ENCODE measurements at regions not wholly inside any gene's neighbourhood (a gene's known extent, or its start where the extent isn't known, plus 50 kb on each side); places are given as distances from the start of the nearest gene placed in this dataset.

DNA sequence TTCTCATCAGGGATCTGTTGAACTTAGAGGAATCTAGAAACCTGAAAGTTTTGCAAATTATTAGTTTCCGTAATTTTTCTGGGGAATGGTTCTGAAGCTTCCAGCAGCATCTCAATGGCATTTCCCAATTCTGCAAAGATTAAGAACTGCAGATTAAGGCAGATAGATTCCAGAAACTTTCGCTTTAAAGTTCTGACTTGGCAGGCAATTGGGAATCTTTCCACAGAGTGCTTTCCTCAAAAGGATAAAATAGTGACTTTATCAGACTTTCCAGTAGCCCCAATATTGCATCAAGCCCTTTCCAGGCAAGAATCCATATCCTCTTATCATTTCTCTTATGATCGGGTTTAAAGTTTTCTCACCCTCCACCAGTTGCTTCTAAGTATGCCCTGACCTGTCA is 261.1 kb downstream of the FNDC1 start:
- TF ChIP-seq, protein P1, sequence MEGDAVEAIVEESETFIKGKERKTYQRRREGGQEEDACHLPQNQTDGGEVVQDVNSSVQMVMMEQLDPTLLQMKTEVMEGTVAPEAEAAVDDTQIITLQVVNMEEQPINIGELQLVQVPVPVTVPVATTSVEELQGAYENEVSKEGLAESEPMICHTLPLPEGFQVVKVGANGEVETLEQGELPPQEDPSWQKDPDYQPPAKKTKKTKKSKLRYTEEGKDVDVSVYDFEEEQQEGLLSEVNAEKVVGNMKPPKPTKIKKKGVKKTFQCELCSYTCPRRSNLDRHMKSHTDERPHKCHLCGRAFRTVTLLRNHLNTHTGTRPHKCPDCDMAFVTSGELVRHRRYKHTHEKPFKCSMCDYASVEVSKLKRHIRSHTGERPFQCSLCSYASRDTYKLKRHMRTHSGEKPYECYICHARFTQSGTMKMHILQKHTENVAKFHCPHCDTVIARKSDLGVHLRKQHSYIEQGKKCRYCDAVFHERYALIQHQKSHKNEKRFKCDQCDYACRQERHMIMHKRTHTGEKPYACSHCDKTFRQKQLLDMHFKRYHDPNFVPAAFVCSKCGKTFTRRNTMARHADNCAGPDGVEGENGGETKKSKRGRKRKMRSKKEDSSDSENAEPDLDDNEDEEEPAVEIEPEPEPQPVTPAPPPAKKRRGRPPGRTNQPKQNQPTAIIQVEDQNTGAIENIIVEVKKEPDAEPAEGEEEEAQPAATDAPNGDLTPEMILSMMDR (IDR thresholded peaks at IDR 0.05) = no peak
- TF ChIP-seq POLR2A (IDR thresholded peaks at IDR 0.05) = no peak
